NOMO-1 (cell line): ENCODE measurements at regions not wholly inside any gene's neighbourhood (a gene's known extent, or its start where the extent isn't known, plus 50 kb on each side); places are given as distances from the start of the nearest gene placed in this dataset.

Experiments
- DNase-seq, 2 experiments: peaks; one replicate each; lab custom pipeline; 2025; ENCODE audit not compliant: unreplicated experiment in 2 of 2; lab: John Stamatoyannopoulos, UW

GRCh38 chr3:72229952-72230351 is 445.0 kb upstream of the PROK2 start:
- DNase-seq: no peak

DNA sequence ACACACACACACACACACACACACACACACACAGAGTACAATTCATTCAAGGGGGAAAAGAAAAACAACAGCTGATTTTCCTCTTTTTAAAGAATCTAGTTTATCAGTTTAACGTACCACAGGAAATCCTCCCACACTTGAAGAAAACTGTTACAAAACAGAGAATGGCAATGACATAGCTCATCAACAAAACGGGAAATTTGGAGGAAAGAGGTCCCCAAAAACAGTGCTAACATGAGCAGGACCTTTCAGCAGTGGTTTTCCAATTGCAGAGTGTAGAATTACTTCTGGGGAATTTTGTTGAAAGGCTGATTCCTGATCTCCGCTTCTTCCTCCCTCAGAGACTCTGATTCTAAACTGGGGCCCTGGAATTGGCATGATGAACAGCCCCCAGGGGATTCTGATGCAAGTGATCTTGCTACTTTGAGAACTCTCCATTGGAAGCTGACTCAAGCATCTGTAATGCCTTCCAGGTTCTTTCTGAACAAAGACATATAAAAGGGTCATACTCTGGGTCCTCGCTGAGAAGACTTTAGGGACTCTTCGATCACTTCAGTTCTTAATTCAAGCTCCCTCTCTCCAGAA is 442.6 kb upstream of the PROK2 start:
- DNase-seq: no peak

DNA sequence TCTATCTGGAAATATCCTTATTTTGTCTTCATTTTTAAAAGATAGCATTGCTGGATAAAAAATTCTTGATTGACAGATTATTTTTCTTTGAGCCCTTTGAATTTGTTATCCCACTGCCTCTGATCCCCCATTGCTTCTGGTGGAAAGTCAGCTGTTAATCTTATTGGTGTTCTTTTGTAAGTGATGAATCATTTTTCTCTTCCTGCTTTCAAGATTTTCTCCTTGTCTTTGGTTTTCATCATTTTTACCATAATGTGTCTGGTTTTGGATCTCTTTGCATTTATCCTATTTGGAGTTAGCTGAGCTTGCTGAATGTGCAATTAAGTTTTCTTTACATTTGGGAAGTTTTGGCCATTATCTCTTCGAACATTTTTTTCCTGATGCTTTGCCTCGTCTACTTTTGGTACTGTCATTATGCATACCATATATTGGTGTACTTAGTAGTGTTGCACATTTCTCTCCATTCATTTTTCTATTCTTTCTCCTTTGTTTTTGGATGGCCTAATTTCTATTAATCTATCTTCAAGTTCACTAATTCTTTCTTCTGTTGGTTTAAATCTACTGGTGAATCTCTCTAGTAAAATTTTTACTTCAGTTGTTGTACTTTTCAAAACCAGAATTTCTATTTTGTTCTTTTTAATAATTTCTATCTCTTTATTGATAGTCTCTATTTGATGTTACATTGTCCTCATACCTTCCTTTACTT is 440.0 kb upstream of the PROK2 start:
- no peak for DNase-seq

- DNase-seq: no peak
These were observed 438.7 kb upstream of the PROK2 start for GRCh38 chr3:72223628-72224027.

DNA sequence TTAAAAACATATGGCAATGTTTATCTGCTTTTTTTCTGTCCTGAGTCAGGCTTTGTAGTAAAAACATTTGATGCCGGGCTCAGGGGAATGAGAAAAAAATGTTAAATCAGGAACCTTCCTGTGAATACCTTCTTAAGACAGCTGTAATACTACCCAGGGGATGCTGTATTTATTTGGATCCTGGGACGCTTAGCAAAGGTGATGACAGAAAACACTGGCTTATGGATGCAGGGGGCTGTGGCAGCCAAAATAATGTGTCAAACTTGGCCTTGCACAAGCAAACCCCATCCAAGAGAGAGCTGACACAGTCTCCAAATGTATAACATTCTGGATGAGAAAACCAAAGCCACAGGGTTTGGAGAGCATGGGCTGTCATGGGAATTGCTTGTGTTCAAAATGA is 438.2 kb upstream of the PROK2 start:
- no peak for DNase-seq

GRCh38 chr3:72222410-72222809 is 437.5 kb upstream of the PROK2 start:
- DNase-seq: no peak

DNA sequence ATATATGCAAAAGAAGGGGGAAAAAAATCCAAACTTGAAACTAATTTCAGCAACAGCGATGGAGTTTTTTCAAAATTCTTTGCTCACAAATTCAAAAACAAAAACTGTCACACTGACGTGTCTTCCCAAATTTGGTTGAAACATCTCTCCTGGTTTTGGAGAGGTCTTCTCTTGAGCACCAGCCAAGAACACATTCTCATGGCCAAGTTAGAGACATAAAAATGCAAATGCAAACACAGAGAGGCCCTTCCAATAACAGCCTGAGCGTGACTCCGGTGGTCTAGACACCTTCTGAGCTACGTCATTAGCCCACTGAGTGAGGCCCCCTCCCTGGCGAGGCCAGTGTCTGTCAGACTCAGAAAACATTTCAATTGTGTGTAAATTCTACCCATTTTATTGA is 436.0 kb upstream of the PROK2 start:
- no peak for DNase-seq

DNA sequence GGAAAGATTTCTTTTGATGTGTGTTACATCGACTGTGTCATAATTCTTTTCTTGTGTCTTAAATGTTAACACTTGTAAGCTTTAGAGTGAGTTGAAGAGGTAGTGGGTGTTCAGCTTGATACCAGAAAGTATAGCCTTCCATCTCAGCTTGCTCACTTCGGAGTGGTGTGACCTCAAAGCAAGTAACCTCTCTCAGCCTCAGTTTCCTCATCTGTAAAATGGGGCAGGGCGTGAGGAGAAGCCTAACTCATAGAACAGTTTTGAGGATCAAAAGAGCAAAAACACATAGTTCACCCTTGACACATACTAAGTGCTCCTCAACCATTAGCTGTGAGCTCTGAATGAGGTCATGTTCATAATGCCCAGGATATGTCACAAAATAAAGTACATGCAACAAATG is 434.8 kb upstream of the PROK2 start:
- DNase-seq: no peak

GRCh38 chr3:72217570-72217969 is 432.6 kb upstream of the PROK2 start:
- DNase-seq: no peak

DNA sequence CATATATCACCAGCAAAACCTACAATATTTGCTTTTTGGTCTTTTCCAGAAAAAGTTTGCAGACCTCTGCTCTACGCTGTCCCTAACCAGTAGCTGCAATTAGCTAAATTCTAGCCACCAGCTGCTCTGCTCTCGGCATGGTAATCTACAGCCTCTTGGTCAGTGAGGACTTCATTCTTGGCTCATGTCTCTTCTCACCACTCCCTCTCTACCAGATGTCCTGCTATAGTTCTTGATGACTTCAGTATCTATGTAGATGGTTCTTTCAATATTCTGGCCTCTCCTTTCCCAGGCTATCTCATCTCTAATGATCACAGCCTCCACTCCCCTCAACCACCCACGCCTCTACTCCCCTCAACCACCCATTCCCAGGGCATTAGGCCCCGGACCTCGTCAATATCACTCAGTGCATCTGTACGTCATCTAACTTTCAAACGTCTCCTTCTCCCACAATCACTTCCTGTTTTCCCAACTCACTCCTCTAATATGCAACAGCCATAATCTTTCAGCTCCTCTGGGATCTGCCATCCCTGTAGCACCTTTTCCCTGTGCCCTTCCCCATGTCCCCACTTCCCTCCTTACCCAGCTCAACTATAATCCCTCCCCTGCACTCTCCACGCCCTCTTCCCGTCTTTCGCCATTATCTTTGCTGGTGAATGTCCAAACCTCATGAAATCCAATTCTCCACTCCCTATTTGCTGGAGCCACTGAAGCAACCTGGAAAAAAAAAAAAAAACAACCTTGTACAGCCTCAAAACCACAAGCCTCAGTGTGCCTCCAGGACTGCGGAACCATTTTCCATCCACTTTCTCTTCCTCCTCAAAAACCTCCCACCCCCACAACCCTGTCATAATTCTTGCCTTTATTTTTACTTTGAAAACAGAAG is 429.4 kb upstream of the PROK2 start:
- DNase-seq: peak; percentile 53 to 57

DNA sequence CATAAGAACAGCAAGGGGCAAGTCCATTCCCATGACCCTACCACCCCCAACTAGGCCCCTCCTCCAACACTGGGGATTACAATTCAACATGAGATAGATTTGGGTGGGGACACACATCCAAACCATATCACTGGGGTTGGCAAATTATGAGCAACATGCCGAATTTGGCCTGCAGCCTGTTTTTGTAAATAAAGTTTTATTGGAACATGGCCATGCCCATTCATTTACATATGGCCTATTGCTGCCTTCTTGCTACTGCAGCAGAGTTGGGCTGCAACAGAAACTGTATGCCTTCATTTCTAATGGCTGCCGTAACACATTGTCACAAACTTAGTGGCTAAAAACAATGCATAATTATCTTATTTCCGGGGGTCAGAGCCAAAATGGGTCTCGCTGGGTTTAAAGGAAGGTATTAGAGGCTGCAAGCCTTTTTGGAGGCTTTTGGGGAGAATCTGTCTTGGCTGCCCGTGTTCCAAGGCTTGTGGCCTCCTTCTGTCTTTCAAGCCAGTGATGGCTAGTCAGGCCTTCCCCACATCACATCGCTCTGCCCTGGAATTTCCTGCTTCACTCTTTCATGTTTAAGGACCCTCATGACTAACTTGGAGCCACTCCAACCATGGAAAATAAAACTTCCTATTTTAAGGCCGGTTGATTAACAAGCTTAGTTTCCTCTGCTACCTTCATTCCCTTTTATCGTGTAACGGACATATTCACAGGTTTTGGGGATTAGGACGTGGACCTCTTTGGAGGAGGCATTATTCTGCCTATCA is 428.5 kb upstream of the PROK2 start:
- DNase-seq: no peak

DNA sequence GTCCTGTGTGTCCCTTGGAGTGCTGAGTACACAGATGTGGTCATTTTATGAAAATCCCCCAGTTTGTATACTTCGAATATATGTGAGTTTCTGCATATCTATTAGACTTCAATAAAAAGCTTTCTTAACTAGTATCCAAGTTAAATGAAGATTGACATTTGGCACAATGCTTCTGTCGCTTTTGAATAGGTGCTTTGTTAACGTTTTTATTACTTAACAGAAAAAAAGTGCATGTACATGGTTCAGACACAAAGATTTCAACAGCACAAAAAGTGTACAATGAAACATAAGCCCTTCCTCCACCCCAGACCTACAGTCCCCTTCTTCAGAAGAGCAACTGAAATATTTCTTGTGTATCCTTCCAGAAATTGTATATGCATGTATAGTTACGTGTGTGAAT is 427.4 kb upstream of the PROK2 start:
- DNase-seq: no peak

GRCh38 chr3:72210261-72210660 is 425.3 kb upstream of the PROK2 start:
- no peak for DNase-seq

GRCh38 chr3:72205297-72205826 is 420.4 kb upstream of the PROK2 start:
- DNase-seq: no peak

- no peak for DNase-seq
These were observed 419.5 kb upstream of the PROK2 start for GRCh38 chr3:72204452-72204851.

DNA sequence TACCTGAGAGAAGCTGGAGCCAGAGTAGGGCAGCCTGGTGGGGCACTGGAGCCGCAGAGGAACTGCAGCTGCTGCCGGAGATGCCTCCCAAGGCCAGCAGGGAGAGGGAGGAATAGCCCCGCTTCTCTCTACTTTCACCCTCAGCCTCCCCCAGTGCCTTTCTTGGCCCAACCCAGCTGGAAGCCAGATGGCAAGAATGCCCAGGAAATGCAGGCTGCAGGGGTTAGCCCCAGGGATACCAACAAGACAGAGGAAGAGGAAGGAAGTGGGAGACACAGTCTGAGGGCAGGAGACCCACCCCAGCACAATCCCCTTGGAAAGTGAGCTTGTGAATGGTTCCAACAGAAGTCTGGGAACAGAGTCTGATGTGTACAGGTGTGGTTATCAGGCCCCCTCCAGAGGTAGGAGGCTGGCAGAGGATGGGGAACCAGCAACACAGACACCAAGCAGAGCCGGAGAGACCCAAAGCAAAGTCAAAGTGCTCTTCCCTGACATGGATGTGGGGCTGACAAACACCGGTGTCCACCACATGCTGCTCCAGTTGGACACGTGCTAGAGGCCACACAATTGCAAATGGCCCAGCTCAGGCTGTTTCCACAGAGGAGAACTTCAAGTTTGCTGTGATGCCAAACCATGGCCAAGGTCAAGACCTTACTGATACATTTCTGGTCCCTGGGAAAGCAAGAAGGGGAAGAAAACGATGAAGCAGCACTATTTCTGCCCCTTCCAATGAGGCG is 418.8 kb upstream of the PROK2 start:
- no peak for DNase-seq

- DNase-seq: no peak
These were observed 418.2 kb upstream of the PROK2 start for GRCh38 chr3:72203105-72203504.

- DNase-seq: no peak
These were observed 415.4 kb upstream of the PROK2 start for GRCh38 chr3:72200332-72200731.

GRCh38 chr3:72199530-72199929 is 414.6 kb upstream of the PROK2 start:
- no peak for DNase-seq

- DNase-seq: no peak
These were observed 411.5 kb upstream of the PROK2 start for GRCh38 chr3:72196377-72196929.
